ENCODE measurements at regions not wholly inside any gene's neighbourhood (a gene's known extent, or its start where the extent isn't known, plus 50 kb on each side); places are given as distances from the start of the nearest gene placed in this dataset.
"Not testable (repeated sequence)": the region's sequence is repeated elsewhere in the genome, so short reads cannot be mapped to it uniquely, and the experiment has no call there.

DNA sequence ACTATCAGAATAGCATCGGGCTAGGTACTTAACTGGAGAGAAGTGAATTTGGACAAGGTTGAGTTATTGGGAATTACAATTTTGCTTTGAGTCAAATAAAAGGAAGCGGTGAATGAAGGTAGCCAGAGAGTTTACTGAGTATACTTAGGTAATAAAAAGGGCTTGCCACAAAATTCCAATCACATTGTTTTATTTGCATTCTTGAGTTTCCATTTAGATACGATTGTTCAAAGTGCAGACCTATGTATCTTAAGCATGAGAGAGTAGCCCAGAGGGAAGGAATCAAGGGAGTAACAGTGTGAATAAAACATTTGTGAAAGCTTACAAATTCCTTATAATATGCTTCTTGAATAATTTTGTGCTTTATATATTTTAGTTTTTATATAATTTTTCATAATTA is 102.5 kb upstream of the NDST4 start:
- H3K79me2 ChIP-seq (ENCODE audit: control insufficient read depth, insufficient read depth, low read length), result no peaks in the 10 kb centered on the region
- H3K4me2 ChIP-seq (ENCODE audit: extremely low read depth, insufficient read depth, low read length), result no peak overlapping the region
- no peaks in the 10 kb centered on the region for H3K4me1 ChIP-seq (ENCODE audit: control insufficient read depth, extremely low read depth, insufficient read depth, low read length)
- H3K36me3 ChIP-seq (ENCODE audit: control insufficient read depth, insufficient read depth, low read length), result no peaks in the 10 kb centered on the region
- no peak overlapping the region for H3K4me3 ChIP-seq (replicated peaks in 1 of 4; ENCODE audit: control extremely low read depth in 1 of 4, insufficient read depth in 1 of 4, low read depth in 3 of 4, low read length in 4 of 4)
- no peaks in the 10 kb centered on the region for H4K20me1 ChIP-seq (ENCODE audit: control insufficient read depth, extremely low read depth, insufficient read depth, low read length)
- H2AFZ ChIP-seq (ENCODE audit: low read length), result no peak overlapping the region
- no peak overlapping the region for H3K27ac ChIP-seq (ENCODE audit: insufficient read depth, low read length)
- TF ChIP-seq, protein P1, sequence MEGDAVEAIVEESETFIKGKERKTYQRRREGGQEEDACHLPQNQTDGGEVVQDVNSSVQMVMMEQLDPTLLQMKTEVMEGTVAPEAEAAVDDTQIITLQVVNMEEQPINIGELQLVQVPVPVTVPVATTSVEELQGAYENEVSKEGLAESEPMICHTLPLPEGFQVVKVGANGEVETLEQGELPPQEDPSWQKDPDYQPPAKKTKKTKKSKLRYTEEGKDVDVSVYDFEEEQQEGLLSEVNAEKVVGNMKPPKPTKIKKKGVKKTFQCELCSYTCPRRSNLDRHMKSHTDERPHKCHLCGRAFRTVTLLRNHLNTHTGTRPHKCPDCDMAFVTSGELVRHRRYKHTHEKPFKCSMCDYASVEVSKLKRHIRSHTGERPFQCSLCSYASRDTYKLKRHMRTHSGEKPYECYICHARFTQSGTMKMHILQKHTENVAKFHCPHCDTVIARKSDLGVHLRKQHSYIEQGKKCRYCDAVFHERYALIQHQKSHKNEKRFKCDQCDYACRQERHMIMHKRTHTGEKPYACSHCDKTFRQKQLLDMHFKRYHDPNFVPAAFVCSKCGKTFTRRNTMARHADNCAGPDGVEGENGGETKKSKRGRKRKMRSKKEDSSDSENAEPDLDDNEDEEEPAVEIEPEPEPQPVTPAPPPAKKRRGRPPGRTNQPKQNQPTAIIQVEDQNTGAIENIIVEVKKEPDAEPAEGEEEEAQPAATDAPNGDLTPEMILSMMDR (conservative IDR thresholded peaks at IDR 0.05 in 1 of 2, IDR thresholded peaks at IDR 0.05 in 1 of 2; ENCODE audit: low read depth in 1 of 2, low read length in 2 of 2), result no peak
- no peak for TF ChIP-seq EZH2 (IDR thresholded peaks at IDR 0.05; ENCODE audit: low read length, missing control alignments)
- no peak overlapping the region for H3K9ac ChIP-seq (ENCODE audit: insufficient read depth, low read length)
- H3K27me3 ChIP-seq (ENCODE audit: control insufficient read depth, insufficient read depth, low read length), result no peaks in the 10 kb centered on the region
- DNase-seq (ENCODE audit: low read depth in 2 of 2), result no peak
- H3K9me3 ChIP-seq (ENCODE audit: control insufficient read depth, insufficient read depth, low read depth, low read length), result no peaks in the 10 kb centered on the region

DNA sequence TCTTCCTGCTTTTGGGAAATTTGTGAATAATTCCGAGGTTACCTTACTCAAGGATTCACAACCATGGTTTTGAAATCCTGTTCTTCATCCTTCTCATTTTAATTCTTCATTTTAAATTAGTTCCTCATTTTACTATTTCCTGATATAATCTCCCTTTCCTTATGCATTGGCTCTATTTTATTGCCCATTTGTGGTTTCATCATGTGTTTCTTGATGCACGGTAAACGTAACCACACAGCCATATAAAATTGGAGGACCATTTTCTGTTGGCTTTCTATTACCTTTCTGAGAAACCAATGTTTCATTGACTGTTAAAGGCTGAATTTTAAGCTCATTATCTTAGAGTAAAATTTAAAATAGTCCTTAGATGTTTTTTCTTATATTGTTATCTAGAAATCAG is 100.3 kb upstream of the NDST4 start:
- no peak for TF ChIP-seq EZH2 (IDR thresholded peaks at IDR 0.05; ENCODE audit: low read length, missing control alignments)
- TF ChIP-seq, protein P1 (conservative IDR thresholded peaks at IDR 0.05 in 1 of 2, IDR thresholded peaks at IDR 0.05 in 1 of 2; ENCODE audit: low read depth in 1 of 2, low read length in 2 of 2), result no peak
- H3K79me2 ChIP-seq (ENCODE audit: control insufficient read depth, insufficient read depth, low read length), result no peaks in the 10 kb centered on the region
- H3K4me1 ChIP-seq (ENCODE audit: control insufficient read depth, extremely low read depth, insufficient read depth, low read length), result no peaks in the 10 kb centered on the region
- no peaks in the 10 kb centered on the region for H3K9me3 ChIP-seq (ENCODE audit: control insufficient read depth, insufficient read depth, low read depth, low read length)
- no peak overlapping the region for H3K9ac ChIP-seq (ENCODE audit: insufficient read depth, low read length)
- H3K27me3 ChIP-seq (ENCODE audit: control insufficient read depth, insufficient read depth, low read length), result no peaks in the 10 kb centered on the region
- H3K4me3 ChIP-seq (replicated peaks in 1 of 4; ENCODE audit: control extremely low read depth in 1 of 4, insufficient read depth in 1 of 4, low read depth in 3 of 4, low read length in 4 of 4), result no peak overlapping the region
- DNase-seq (ENCODE audit: low read depth in 2 of 2), result no peak
- H3K4me2 ChIP-seq (ENCODE audit: extremely low read depth, insufficient read depth, low read length), result no peak overlapping the region
- no peak overlapping the region for H2AFZ ChIP-seq (ENCODE audit: low read length)
- H3K27ac ChIP-seq (ENCODE audit: insufficient read depth, low read length), result no peak overlapping the region
- H3K36me3 ChIP-seq (ENCODE audit: control insufficient read depth, insufficient read depth, low read length), result no peaks in the 10 kb centered on the region
- no peaks in the 10 kb centered on the region for H4K20me1 ChIP-seq (ENCODE audit: control insufficient read depth, extremely low read depth, insufficient read depth, low read length)

DNA sequence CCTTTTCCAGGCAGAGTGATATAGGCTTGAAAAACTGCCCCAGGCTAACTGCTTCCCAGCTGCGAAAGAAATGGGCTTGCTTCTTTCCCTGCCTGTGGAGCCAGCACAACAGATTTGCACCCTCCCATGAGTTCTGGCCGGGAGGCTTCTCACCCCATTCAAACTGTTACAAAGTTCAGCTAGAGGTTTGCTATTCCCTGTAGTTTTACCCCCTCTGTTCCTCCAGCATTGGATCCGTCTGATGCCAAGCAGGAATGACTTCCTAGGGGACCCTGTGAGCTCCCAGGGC is 87.6 kb upstream of the NDST4 start:
- Histone ChIP-seq H3K9me3 (ENCODE audit: control insufficient read depth, insufficient read depth, low read depth, low read length) (no peaks in the 10 kb centered on the region), H3K27ac (ENCODE audit: insufficient read depth, low read length) (no peak overlapping the region), H2AFZ (ENCODE audit: low read length) (no peak overlapping the region), H3K4me2 (ENCODE audit: extremely low read depth, insufficient read depth, low read length) (no peak overlapping the region), H3K79me2 (ENCODE audit: control insufficient read depth, insufficient read depth, low read length) (no peaks in the 10 kb centered on the region), H3K27me3 (ENCODE audit: control insufficient read depth, insufficient read depth, low read length) (no peaks in the 10 kb centered on the region), H3K36me3 (ENCODE audit: control insufficient read depth, insufficient read depth, low read length) (no peaks in the 10 kb centered on the region), H4K20me1 (ENCODE audit: control insufficient read depth, extremely low read depth, insufficient read depth, low read length) (no peaks in the 10 kb centered on the region), H3K4me1 (ENCODE audit: control insufficient read depth, extremely low read depth, insufficient read depth, low read length) (no peaks in the 10 kb centered on the region), H3K9ac (ENCODE audit: insufficient read depth, low read length) (no peak overlapping the region), H3K4me3 (replicated peaks in 1 of 4; ENCODE audit: control extremely low read depth in 1 of 4, insufficient read depth in 1 of 4, low read depth in 3 of 4, low read length in 4 of 4) (no peak overlapping the region)
- no peak for DNase-seq (ENCODE audit: low read depth in 2 of 2)
- TF ChIP-seq, protein P1 (conservative IDR thresholded peaks at IDR 0.05 in 1 of 2, IDR thresholded peaks at IDR 0.05 in 1 of 2; ENCODE audit: low read depth in 1 of 2, low read length in 2 of 2), result no peak
- TF ChIP-seq EZH2 (IDR thresholded peaks at IDR 0.05; ENCODE audit: low read length, missing control alignments), result no peak

DNA sequence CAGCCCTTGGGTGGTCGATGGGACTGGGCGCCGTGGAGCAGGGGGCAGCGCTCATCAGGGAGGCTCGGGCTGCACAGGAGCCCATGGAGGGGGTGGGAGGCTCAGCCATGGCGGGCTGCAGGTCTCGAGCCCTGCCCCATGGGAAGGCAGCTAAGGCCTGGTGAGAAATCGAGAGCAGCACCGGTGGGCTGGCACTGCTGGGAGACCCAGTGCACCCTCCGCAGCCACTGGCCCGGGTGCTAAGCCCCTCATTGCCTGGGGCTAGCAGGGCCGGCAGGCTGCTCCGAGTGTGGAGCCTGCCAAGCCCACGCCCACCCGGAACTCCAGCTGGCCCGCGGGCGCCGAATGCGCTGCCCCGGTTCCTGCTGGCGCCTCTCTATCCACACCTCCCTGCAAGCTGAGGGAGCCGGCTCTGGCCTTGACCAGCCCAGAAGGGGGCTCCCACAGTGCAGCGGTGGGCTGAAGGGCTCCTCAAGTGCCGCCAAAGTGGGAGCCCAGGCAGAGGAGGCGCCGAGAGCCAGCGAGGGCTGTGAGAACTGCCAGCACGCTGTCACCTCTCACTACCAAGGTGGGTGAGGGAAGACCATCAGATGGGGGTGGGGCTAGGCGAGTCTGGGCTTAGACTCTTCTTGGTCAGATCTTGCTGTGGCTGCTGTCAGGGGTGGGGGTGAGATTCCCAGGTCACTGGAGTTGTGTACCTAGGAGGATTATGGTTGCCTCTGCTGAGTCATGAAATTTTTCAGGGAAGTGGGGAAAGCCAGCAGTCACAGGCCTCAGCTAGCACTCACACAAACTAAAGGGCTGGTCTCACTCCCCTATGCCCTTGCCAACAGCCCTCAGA is 87.0 kb upstream of the NDST4 start:
- not testable (repeated sequence) for DNase-seq (ENCODE audit: low read depth in 2 of 2); H3K27ac ChIP-seq (ENCODE audit: insufficient read depth, low read length); H2AFZ ChIP-seq (ENCODE audit: low read length)

DNA sequence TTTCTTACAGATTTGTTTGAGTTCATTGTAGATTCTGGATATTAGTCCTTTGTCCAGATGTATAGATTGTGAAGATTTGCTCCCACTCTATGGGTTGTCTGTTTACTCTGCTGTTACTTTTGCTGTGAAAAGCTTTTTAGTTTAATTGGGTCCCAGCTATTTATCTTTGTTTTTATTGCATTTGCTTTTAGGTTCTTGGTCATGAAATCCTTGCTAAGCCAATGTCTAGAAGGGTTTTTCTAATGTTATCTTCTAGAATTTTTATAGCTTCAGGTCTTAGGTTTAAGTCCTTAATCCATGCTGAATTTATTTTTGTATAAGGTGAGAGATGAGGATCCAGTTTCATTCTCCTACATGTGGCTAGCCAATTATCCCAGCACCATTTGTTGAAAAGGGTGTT is 81.2 kb upstream of the NDST4 start:
- H3K9ac ChIP-seq (ENCODE audit: insufficient read depth, low read length), result not testable (repeated sequence)

More for the DNA sequence above, 87.0 kb upstream of the NDST4 start:
- H3K36me3 ChIP-seq (ENCODE audit: control insufficient read depth, insufficient read depth, low read length); H4K20me1 ChIP-seq (ENCODE audit: control insufficient read depth, extremely low read depth, insufficient read depth, low read length); H3K79me2 ChIP-seq (ENCODE audit: control insufficient read depth, insufficient read depth, low read length); H3K4me3 ChIP-seq (replicated peaks in 1 of 4; ENCODE audit: control extremely low read depth in 1 of 4, insufficient read depth in 1 of 4, low read depth in 3 of 4, low read length in 4 of 4); H3K9ac ChIP-seq (ENCODE audit: insufficient read depth, low read length); H3K4me1 ChIP-seq (ENCODE audit: control insufficient read depth, extremely low read depth, insufficient read depth, low read length); H3K4me2 ChIP-seq (ENCODE audit: extremely low read depth, insufficient read depth, low read length); H3K27me3 ChIP-seq (ENCODE audit: control insufficient read depth, insufficient read depth, low read length); H3K9me3 ChIP-seq (ENCODE audit: control insufficient read depth, insufficient read depth, low read depth, low read length): not testable (repeated sequence)

More for the DNA sequence above, 81.2 kb upstream of the NDST4 start:
- not testable (repeated sequence) for H3K9me3 ChIP-seq (ENCODE audit: control insufficient read depth, insufficient read depth, low read depth, low read length); DNase-seq (ENCODE audit: low read depth in 2 of 2); H3K27ac ChIP-seq (ENCODE audit: insufficient read depth, low read length); H4K20me1 ChIP-seq (ENCODE audit: control insufficient read depth, extremely low read depth, insufficient read depth, low read length); H2AFZ ChIP-seq (ENCODE audit: low read length); H3K4me2 ChIP-seq (ENCODE audit: extremely low read depth, insufficient read depth, low read length); H3K36me3 ChIP-seq (ENCODE audit: control insufficient read depth, insufficient read depth, low read length); H3K27me3 ChIP-seq (ENCODE audit: control insufficient read depth, insufficient read depth, low read length); H3K4me1 ChIP-seq (ENCODE audit: control insufficient read depth, extremely low read depth, insufficient read depth, low read length); H3K4me3 ChIP-seq (replicated peaks in 1 of 4; ENCODE audit: control extremely low read depth in 1 of 4, insufficient read depth in 1 of 4, low read depth in 3 of 4, low read length in 4 of 4); H3K79me2 ChIP-seq (ENCODE audit: control insufficient read depth, insufficient read depth, low read length)
